ENCODE measurements at regions not wholly inside any gene's neighbourhood (a gene's known extent, or its start where the extent isn't known, plus 50 kb on each side); places are given as distances from the start of the nearest gene placed in this dataset.

- Histone ChIP-seq H3K9me3 (no peaks in the 10 kb centered on the region), H3K36me3 (no peaks in the 10 kb centered on the region), H3K27me3 (no peaks in the 10 kb centered on the region), H3K4me1 (no peaks in the 10 kb centered on the region), H3K4me3 (no peak overlapping the region), H3K27ac (no peak overlapping the region)
- WGBS, 2 donors, result 52 to 71% methylated on average over 3 to 6 of the region's 7 CpGs
- TF ChIP-seq POLR2A (IDR thresholded peaks at IDR 0.05) (no peak), CTCF (IDR thresholded peaks at IDR 0.05) (no peak)
- intact Hi-C loops (cut with DNase I), result no loop called here
- no peak for DNase-seq
These were observed 475.2 kb downstream of the TCERG1L start for GRCh38 chr10:130836344-130836743.

- intact Hi-C loops (cut with DNase I), result no loop called here
- 78 to 81% methylated on average over 8 to 12 of the region's 12 CpGs for WGBS, 2 donors
These were observed 468.4 kb downstream of the TCERG1L start for GRCh38 chr10:130843051-130843653.

GRCh38 chr10:130844310-130844709 lies 467.2 kb downstream of the TCERG1L start:
- intact Hi-C loops (cut with DNase I), result no loop called here
- H3K36me3 ChIP-seq, result no peaks in the 10 kb centered on the region
- H3K27me3 ChIP-seq, result no peaks in the 10 kb centered on the region
- TF ChIP-seq CTCF (IDR thresholded peaks at IDR 0.05) (no peak), POLR2A (IDR thresholded peaks at IDR 0.05) (no peak)
- DNase-seq, result no peak
- H3K4me1 ChIP-seq, result no peaks in the 10 kb centered on the region
- no peaks in the 10 kb centered on the region for H3K9me3 ChIP-seq
- no peak overlapping the region for H3K4me3 ChIP-seq
- H3K27ac ChIP-seq, result no peak overlapping the region
- 61 to 68% methylated on average over 6 to 7 of the region's 7 CpGs for WGBS, 2 donors

More at GRCh38 chr10:130843051-130843653, 468.4 kb downstream of the TCERG1L start:
- DNase-seq, result no peak
- H3K4me3 ChIP-seq, result no peak overlapping the region
- TF ChIP-seq POLR2A (IDR thresholded peaks at IDR 0.05), result no peak
- TF ChIP-seq CTCF (IDR thresholded peaks at IDR 0.05), result no peak
- no peaks in the 10 kb centered on the region for H3K27me3 ChIP-seq
- H3K4me1 ChIP-seq, result no peaks in the 10 kb centered on the region
- H3K27ac ChIP-seq, result no peak overlapping the region
- no peaks in the 10 kb centered on the region for H3K9me3 ChIP-seq
- no peaks in the 10 kb centered on the region for H3K36me3 ChIP-seq

- WGBS, 2 donors, result 0 to 6% methylated on average over 1 of the region's 1 CpG
- DNase-seq, result no peak
- Histone ChIP-seq H3K4me1 (no peaks in the 10 kb centered on the region), H3K4me3 (no peak overlapping the region), H3K27me3 (no peaks in the 10 kb centered on the region), H3K9me3 (peaks cover 0 to 2% (median 0%) of the 10 kb centered on the region in 3 donors), H3K36me3 (no peaks in the 10 kb centered on the region), H3K27ac (no peak overlapping the region)
- TF ChIP-seq POLR2A (IDR thresholded peaks at IDR 0.05) (no peak), CTCF (IDR thresholded peaks at IDR 0.05) (no peak)
- intact Hi-C loops (cut with DNase I), result no loop called here
These were observed 464.4 kb downstream of the TCERG1L start for GRCh38 chr10:130847170-130847569.

- H3K27ac ChIP-seq, result no peak overlapping the region
- no peaks in the 10 kb centered on the region for H3K4me1 ChIP-seq
- TF ChIP-seq POLR2A (IDR thresholded peaks at IDR 0.05), result no peak
- peaks cover 0 to 17% (median 7%) of the 10 kb centered on the region in 3 donors for H3K9me3 ChIP-seq
- DNase-seq, result no peak
- no peak overlapping the region for H3K4me3 ChIP-seq
- no peaks in the 10 kb centered on the region for H3K36me3 ChIP-seq
- H3K27me3 ChIP-seq, result no peaks in the 10 kb centered on the region
- 86 to 88% methylated on average over 2 to 3 of the region's 3 CpGs for WGBS, 2 donors
- intact Hi-C loops (cut with DNase I), result no loop called here
These were observed 462.7 kb downstream of the TCERG1L start for GRCh38 chr10:130848855-130849254.

- H3K4me1 ChIP-seq, result no peaks in the 10 kb centered on the region
- DNase-seq, result no peak
- H3K9me3 ChIP-seq, result peaks cover 0 to 38% (median 10%) of the 10 kb centered on the region in 3 donors
- TF ChIP-seq CTCF (IDR thresholded peaks at IDR 0.05) (no peak), POLR2A (IDR thresholded peaks at IDR 0.05) (no peak)
- no peaks in the 10 kb centered on the region for H3K27me3 ChIP-seq
- WGBS, 2 donors, result 23 to 42% methylated on average over 1 of the region's 1 CpG
- intact Hi-C loops (cut with DNase I), result no loop called here
- no peak overlapping the region for H3K27ac ChIP-seq
- H3K4me3 ChIP-seq, result no peak overlapping the region
- no peaks in the 10 kb centered on the region for H3K36me3 ChIP-seq
These were observed 457.4 kb downstream of the TCERG1L start for GRCh38 chr10:130854151-130854550.
